GM18870 (cell line): ENCODE measurements at regions not wholly inside any gene's neighbourhood (a gene's known extent, or its start where the extent isn't known, plus 50 kb on each side); places are given as distances from the start of the nearest gene placed in this dataset.
A peak's percentile ranks its signal among the peaks of the same experiment; 100 is the strongest.
"Not testable (repeated sequence)": the region's sequence is repeated elsewhere in the genome, so short reads cannot be mapped to it uniquely, and the experiment has no call there.

Source experiments
- ATAC-seq: cut with Tn5 transposase; IDR thresholded peaks from one replicate; pipeline ENCODE4 v1.9.1; 2021; ENCODE audit warnings: moderate library complexity; ENCODE audit not compliant: unreplicated experiment

DNA sequence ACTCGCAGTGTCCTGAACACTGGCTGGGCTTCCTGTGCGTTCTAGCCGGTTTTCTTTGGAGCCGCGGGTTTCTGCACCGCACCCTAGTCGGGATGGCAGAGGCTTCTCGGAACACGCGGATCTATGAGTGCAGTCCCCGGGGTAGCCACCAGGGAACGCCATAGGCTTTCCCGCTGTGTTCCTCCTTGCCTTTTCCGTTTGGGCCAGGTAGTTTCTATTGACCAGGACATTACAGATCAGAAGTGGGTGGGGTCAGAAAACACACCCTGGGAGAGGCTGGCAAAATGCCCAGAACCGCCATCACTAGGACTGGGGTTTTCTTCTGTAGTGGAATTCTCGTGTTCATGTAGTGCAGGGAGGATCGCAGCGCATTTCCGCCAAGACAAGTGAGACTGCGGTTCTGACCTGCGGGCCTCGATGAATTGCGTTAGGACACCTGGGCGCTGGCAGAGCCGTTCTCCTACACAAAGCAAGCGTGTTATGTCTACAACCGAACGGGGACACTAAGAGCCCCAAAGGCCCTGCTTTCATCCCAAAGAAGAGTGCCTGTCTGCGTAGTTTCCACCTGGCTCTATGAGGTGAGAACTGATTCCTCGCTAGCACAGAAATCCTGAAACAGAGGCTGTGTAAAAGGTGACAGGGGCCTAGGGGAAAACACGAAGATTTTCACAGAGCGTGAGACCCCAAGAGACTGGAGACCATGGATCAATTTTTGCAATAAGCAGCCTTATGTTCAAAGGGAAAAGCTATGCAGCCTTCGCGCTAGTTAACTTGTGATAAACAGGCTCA lies 121.5 kb downstream of the PPIAL4G start:
- ATAC-seq = not testable (repeated sequence)

DNA sequence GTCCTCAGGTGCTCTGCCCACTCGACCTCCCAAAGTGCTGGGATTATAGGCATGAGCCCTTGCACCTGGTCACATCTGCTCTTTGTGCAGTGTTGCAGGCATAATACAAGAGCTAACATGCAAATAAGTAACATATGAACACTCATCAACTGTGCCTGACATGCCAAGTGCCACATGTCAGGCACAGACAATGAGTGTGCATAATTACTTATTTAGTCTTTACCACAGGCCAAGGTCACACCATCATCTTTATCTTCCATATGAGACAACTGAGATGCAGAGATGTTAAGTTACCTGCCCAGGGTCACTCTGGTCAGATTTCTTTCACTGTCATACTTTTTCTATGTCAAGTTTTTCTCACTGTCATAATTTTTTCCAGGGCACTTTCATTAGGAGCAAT lies 126.1 kb downstream of the PPIAL4G start:
- no peak for ATAC-seq

DNA sequence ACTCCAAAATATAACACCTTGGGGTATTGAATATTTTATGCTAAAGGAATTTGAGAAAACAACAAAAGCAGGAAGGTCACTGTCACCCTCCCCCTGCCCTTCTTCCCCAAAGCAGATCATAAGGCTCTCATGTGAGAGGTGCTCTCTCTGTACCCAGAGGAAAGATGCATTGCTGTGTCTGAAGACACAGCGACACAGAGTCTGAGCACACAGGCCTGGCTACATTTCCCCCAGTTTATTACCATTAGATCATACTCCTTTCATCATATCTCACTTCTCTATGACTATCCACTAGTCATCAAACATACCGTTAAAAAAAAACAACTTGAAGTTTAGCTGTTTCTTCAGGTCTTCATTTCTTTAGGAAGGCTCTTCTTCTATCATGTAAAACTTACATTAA lies 127.1 kb downstream of the PPIAL4G start:
- no peak for ATAC-seq

DNA sequence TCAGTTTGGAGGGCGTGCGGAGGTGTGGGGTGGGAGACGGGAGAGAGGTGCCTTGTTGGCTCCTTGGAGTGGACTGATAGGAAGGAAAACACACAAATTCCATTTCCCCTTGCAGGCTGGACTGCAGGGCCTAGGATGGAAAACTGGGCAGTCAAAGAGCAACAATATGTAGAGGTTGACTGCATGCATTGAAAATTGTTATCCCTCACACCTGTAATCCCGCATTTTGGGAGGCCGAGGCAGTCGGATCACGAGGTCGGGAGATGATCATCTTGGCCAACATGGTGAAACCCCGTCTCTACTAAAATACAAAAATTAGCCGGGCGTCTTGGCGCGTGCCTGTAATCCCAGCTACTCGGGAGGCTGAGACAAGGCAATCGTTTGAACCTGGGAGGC lies 128.2 kb downstream of the PPIAL4G start:
- ATAC-seq = no peak

DNA sequence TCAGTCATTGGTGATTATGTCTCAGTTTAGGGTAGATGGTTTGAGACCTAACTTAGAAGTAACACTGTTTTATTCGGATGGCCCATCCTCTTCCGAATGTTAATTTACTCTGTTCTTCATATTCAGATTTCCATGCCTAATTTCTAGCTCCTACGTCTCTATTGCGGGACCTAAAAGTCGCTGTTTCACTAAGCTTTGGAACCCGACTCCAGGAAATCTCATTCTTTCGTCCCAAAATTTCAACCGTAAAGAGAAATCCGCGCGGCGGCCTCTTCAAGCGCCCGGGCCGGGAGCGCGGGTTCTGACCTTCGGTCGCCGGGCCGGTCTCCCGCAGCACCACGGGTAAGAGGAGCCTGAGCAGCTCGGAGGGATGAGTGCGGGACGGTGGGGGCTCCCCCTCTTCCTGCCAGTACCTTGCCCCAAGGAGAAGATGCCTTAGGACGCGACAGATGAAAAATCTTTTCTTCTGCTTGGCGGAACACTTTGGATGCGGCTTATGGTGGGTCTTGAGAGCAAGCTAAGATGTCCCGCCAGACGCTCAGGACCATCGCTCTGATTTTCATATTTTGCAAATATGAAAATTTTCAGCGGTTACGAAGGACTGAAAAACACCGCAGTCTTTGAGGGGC lies 128.7 kb downstream of the PPIAL4G start:
- ATAC-seq = no peak

DNA sequence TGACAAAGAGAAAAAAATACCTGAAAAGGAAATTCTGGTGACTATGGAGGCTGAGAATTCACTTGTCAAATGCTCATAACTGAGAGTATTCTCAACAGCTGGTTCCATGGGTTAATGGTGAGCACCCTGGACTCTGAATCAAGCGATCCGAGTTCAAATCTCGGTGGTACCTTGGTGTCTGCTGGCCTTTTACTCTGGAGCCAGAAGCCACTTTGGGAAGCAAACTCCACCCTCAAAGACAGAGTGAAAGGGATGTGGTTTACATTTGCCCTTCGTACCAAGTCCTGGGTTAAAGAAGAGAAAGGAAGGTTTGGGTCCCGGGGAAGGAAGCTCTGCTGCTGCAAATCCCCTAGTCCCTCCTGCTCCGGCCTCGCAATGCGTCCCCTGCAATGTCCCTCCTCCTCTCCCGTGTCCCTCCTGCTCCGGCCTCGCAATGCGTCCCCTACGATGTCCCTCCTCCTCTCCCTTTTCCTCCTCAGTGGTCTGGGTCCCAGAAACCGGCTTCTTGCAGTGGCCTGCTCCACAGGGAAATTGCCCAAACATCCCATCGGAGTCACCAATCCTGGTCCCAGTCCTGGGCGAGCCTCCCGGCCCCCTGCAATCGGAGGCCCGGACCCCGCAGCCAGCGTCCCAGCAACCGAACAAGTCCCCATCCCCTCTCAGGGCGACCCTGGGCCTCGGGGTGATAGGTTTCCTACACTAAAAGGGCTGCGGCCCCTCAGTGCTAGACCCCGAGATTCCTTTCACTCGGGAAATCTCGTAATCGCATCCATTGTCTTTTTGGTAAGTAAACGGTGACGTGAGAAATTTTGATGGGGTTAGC lies 129.4 kb downstream of the PPIAL4G start:
- ATAC-seq = no peak

DNA sequence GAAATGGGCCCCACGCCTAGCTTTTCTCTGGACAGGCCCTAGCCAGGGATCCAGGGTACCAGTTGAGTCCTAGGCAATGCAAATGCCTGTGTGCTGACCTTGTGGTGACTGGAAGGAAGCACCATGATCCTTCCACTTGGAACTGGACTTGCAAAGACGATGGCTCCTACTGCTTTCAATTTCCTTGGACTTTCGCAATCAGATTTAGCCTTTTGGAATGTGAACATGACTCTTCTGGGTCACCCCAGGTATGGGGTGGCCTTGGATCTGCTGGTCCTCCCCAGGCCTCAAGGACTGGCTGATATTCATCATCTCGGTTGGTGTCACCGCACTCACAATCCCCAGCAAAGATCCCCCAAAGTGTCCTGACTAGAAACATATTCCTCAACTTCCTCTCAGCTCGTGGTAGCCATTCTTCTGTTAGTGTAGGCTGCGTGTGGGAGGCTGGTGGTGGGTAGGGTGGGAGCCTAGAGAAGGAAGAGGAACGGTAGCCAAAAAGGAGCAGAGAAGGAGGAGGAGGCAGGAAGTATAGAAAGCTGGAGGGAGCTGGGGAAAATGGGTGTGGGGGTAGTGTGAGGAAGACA lies 130.5 kb downstream of the PPIAL4G start:
- ATAC-seq = no peak

DNA sequence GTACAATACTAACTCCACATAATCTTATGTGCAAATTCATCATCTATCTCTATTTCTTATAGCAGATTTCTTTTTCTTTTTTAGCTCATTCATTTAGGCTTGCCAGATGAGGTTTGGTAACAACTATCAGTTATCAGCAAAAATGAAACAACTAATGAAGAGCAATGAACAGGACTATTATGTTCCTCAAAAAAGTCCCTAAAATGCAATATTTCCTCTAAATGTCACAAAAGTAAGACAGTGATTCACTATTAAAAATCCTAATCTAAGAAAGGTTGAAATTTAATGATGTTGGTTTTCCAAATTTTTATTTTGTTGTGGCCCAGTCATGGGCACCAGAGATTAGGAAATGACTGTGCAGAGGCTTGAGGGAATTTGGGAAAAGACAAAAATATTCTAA lies 135.3 kb downstream of the PPIAL4G start:
- ATAC-seq = no peak

DNA sequence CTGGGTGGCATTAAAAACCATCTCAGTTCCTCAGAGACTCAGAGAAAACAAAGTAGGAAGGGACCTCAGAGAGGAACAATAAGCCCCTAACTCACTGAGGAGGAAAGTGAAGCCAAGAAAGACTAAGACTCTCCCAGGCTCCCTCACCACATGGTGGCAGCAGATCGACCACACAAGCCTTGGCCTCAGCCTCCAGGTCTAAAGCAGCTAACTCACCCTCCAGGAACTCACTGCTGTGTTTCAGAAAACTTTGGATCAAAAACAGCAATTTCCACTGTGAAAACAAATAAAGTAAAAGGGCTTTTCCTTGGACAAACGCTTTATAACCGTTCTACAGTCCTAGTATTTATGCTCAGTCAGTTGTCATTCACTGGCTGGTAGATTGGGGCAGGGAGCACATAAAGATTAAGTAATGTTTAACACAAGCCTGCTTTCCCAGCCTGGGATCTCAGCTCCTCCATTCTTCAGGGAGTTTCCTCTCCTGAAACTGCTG lies 137.4 kb downstream of the PPIAL4G start:
- not testable (repeated sequence) for ATAC-seq

DNA sequence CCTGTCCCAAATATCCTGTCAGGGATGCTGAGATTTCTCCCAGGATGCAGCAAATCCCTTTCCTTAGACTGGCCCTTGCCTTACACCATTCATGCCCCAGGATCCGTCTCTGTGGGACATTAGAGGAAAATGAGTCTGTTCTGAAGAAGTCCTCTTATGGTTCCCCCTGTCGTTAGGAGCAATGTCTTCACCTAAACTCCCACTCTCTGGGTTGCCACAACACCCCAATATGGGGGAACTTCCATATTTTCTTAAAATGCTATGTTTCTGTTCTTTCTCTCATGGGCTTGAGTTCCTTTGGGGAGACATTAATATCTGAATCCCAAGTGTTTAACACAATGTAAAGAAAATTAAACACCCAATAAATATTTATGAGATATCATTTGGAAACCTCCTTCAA lies 138.5 kb downstream of the PPIAL4G start:
- ATAC-seq = not testable (repeated sequence)

DNA sequence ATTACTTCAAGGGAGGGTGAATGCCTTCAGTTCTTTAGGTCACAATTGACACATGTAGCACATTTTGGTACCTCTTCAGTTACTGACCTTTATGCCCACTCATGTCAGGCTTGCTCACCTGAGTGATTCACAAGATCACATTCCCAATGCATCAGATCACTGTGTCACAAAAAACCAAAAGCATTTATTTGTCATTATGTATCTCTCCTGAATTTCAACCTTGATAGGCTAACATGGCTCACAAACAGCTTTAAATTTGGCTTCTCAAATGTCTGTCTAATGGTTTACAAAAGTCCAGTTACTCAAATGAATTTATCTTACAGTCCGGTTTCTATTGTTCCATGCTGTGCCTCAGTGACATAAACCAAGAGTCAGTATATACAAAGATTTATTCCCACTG lies 141.4 kb downstream of the PPIAL4G start:
- ATAC-seq = not testable (repeated sequence)

DNA sequence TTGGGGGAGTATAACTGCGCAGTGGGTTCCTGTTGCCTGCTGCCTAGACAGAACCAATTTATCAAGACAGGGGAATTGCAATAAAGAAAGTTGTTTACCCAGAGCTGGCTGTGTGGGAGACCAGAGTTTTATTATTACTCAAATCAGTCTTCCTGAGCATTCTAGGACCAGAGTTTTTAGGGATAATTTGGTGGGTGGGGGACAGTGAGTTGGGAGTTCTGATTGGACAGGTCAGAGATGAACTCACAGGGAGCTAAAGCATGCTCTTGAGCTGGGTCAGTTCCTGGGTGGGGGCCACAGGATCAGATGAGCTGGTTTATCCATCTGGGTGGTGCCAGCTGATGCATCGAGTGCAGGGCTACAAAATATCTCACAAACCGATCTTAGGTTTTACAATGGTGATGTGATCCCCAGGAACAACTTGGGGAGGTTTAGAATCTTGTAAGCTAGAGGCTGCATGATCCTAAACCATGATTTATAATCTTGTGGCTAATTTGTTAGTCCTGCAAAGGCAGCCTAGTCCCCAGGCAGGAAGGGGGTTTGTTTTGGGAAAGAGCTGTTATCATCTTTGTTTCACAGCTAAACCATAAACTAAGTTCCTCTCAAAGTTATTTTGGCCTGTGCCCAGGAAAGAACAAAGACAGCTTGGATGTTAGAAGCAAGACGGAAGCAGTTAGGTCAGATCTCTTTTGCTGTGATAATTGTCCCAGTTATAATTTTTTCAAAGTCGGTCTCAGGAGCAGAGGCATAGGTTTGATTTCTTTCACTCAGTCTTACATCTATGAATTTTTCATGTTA lies 146.8 kb downstream of the PPIAL4G start:
- ATAC-seq = not testable (repeated sequence)

DNA sequence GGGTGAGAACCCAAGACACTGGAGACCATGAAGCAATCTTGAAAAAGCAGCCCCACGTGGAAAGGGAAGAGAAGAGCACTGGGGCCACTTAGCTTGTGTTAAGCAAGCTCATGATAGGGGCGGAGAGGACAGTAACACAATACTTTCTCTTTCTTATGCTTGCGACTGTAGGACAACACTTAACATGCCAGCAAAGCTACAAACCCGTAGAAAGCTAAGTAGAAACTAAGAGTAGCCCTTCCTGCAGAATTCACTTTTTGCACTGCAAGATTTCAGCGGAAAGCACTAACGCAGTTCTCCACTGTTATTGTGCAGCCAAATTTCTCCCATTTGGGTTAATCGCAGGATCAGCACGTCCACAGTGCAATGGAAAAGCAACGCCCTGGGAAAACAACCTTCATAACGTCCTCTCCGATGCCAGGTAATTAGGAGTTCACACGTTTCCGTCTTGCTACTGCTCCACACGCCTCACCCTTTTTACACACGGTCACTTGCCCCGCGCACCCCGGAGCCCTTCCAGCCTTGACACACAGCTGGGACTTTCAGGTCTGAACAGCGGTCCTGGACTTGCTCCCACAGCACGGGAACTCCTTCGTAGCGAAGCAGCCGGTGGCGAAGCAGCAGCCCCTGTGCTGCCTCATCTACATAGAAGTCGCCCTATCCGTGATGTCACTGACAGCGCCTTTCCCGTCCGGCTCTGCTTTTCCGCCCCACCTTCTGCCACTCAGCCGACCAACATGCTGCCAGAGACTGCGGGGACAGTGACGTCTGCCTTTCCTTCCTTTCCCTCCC lies 148.6 kb downstream of the PPIAL4G start:
- peak; percentile 79 for ATAC-seq

DNA sequence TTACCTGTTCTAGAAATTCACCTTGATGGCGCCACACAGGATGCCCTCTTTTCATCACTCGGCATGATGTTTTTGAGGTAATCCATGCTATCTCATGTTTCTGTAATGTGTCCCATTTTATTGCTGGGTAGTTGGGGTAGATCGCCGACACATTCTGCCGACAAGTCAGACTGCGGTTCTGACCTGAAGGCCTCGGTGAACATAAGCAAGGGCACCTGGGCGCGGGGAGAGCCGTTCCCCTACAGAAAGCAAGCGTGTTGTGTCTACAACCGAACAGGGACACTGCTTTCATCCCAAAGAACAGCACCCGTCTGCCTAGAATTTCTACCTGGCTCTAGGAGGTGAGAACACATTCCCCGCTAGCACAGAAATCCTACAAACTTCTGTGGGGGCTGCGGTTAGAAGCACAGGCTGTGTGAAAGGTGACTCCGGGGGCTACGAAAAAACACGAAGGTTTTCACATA lies 149.2 kb downstream of the PPIAL4G start:
- no peak for ATAC-seq

DNA sequence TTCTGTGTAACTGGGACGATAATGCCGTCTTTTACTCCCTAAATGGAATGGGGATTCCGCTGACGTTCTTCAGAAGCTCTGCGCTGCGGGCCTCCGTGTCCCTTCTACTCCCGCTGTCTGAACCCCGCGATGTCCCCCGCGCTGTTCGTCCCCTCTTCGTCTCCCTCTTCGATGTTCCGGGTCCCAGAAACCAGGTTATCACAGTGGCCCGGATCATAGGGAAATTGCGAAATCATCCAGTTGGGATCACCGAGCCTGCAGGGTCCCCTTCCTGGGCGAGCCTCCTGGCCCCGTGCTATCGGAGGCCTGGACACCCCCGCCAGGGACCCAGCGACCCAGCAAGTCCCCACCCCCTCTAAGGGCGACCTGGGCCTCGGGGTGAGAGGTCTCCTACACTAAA lies 154.2 kb downstream of the PPIAL4G start:
- no peak for ATAC-seq

DNA sequence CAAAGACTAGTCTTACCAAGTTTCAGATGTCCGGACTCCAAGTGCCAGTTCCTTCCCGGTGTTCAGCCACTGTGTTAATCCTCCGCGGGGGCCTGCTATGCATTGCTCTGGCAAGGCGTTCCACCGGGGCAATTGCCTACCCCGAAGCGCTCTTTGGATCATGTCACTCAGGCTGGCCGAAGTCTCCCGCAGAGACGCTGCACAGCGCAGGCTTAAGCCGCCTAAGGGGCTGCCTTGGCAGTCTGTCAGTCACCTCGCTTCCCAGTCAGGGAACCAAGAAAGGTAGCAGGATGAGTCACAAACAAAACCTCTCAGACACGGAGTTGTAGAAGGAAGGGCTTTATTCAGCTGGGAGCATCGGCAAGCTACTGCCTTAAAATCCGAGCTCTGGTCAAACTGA lies 158.1 kb downstream of the PPIAL4G start:
- ATAC-seq = not testable (repeated sequence)

DNA sequence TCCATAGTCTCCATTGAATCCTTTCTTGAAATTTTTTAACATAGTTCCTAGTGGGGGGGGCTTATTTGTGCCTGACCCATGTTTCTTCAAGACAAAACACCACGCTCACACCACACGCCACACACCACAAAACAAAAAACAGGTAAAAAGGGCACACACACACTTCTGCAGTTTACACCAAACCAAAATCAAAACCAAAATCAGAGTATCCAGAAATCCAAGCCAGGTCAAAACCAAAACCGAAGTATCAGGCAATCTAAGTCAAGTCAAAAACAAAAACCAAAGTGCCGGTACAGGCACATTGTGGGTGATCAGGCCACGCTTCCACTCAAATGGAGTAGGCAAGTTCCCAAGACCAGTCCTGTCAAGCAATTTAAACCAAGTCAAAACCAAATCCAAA lies 158.6 kb downstream of the PPIAL4G start:
- ATAC-seq = not testable (repeated sequence)

DNA sequence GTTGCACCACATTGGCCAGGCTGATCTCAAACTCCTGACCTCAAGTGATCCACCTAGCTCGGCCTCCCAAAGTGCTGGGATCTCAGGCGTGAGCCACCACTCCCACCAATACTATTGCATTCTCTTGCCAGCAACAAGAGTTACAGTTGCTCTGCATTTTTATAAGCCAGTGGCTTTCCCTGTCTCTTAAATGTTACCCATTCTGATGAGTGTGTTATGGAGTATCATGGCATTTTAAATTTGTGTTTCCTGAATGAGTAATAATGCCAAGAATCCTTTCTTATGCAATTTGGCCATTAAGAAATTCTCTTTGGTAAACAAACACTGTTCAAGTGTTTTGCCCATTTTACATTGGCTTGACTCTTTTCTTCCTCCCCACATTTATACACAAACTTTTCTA lies 163.0 kb downstream of the PPIAL4G start:
- ATAC-seq = not testable (repeated sequence)

DNA sequence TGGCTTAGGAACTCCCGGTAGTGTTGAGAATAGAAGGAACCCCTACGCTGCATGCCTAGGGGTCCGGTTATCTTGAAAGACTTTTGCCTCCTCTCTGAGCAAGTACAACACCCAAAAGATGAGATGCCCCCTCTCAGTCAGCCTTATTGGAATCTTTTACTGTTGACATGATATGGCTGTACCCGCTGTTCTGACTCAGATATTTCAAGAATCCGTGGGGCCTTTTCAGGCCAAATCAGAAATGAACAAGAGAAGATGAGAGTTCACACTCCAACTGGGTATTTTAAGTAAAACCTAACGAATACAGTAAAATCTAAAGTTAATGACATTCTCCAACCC lies 164.2 kb downstream of the PPIAL4G start:
- no peak for ATAC-seq
